GM20000 (cell line): ENCODE measurements at regions not wholly inside any gene's neighbourhood (a gene's known extent, or its start where the extent isn't known, plus 50 kb on each side); places are given as distances from the start of the nearest gene placed in this dataset.

ENCODE experiments used
- DNase-seq: peaks from one replicate; pipeline ENCODE4 v3.0.0; 2012; ENCODE audit warnings: low spot score
- CTCF ChIP-seq: IDR thresholded peaks from 2 replicates; pipeline ENCODE4 v1.5.1; 2012; ENCODE audit warnings: mild to moderate bottlenecking, control low read depth; ENCODE audit errors: extremely low read depth, missing control alignments

- TF ChIP-seq CTCF, result no peak
- DNase-seq, result no peak
Measured at GRCh38 chr16:51328733-51329132, 177.7 kb upstream of the SALL1 start.

GRCh38 chr16:51327001-51327400 lies 175.9 kb upstream of the SALL1 start:
- no peak for DNase-seq

DNA sequence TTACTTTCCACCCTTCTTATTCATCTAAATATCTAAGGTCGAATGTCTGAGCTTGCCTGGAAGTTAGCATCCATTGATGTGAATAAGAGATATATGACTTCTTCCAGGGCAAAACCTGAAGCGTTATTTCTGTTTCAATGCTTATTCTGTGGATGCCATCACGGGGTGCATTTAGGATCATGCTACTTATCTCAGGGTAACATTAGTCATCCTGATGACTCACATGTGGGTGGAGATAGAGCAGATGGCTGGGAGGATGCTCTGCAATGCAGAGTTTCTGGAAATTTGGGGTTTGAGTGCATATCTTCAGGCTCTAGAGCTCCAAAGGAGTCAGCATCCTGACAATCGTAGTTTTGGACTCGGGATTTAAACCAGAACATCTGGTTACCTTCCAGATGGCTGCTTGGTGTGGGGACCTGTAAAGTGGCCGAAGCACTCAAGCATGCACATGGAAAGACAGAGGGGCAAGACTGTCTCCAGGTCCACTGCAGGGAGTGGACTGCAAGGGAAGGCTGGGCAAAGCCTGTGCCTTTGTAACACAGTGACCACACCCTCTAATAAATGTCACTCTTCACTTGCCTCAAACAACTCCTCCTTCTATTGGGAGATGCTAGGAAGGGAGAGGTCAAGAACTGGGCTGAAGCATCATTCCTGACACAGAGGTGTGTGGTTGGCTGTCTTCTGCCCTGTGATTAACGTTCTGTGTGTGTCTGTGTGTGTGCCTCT lies 175.2 kb upstream of the SALL1 start:
- no peak for DNase-seq
- no peak for TF ChIP-seq CTCF

More at GRCh38 chr16:51327001-51327400, 175.9 kb upstream of the SALL1 start:
- TF ChIP-seq CTCF, result no peak

DNA sequence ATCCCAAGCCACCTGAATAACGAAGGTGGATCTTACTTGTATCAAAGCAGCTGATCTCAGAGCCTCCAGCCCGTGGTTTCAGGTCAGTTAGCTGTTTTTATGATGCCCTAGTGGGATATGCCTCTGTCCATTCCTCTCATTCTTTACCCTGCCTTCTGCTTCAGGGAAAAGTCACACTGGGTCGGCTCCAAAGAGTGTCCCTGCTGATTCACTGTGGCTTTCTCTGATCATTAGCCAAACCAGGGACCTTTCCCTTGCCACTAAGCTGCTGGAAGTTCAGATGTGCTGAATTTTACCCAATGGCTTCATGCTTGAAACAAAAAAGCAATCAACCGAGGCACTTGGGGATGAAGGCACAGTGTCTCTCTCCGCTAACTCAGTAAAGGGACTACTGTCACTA lies 170.2 kb upstream of the SALL1 start:
- DNase-seq, result no peak
- no peak for TF ChIP-seq CTCF

DNA sequence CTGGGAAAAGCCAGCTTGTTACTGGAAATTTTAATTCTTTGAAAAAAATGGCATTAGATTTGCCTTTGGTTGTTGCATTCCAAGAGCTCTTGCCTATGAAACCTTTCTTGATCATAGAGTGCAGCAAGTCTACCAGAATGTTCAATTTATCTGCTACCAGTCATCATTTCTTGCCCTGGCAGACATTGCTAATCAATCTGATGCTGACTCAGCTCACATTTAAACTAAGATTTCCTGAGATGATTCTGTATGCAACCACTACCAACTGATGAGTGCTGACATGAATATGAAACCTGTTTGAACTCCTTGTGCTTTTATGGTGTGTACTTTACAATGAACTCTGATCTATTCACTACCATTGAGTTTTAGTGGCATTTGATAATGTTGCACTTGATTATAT lies 166.5 kb upstream of the SALL1 start:
- TF ChIP-seq CTCF, result no peak

GRCh38 chr16:51313198-51313597 lies 162.1 kb upstream of the SALL1 start:
- no peak for DNase-seq
- TF ChIP-seq CTCF, result no peak

More for the DNA sequence above, 166.5 kb upstream of the SALL1 start:
- DNase-seq, result no peak

GRCh38 chr16:51312363-51313150 lies 161.5 kb upstream of the SALL1 start:
- no peak for DNase-seq
- TF ChIP-seq CTCF, result no peak
